H1 (cell line): ENCODE measurements at regions not wholly inside any gene's neighbourhood (a gene's known extent, or its start where the extent isn't known, plus 50 kb on each side); places are given as distances from the start of the nearest gene placed in this dataset.

Source experiments
- CTCF ChIA-PET: fragments of 300-600 bp; sonication (Branson Sonifier 250); formaldehyde crosslinking; loops from one replicate; lab custom pipeline; 2021; ENCODE audit not compliant: partially characterized antibody; lab: Charles Lee
- POLR2A ChIA-PET: fragments of 300-600 bp; sonication (Branson Sonifier 250); formaldehyde crosslinking; loops from one replicate; lab custom pipeline; 2021; ENCODE audit warnings: inconsistent platforms; ENCODE audit not compliant: partially characterized antibody; lab: Charles Lee
- DNase-seq, 2 experiments: peaks; one replicate each; pipeline versions ENCODE4 v3.0.0 to v3.0.0-alpha.2; 2010 to 2022; ENCODE audit warnings: low spot score in 2 of 2, low read depth in 1 of 2, mixed read lengths in 1 of 2
- FAIRE-seq: peaks from 2 replicates; lab custom pipeline; 2011; peaks lifted over from hg19 to GRCh38; lab: Jason Lieb, UNC
- H2AFZ ChIP-seq: 2 replicates; pipeline ENCODE4 v1.8.1; 2012; ENCODE audit warnings: low read length, inconsistent platforms
- H2AK5ac ChIP-seq: 2 replicates; pipeline ENCODE4 v1.6.1; 2013; ENCODE audit warnings: low read depth, low read length
- H2BK120ac ChIP-seq: replicated peaks from 2 replicates; pipeline ENCODE3; 2013; ENCODE audit warnings: low read depth, low read length, inconsistent platforms
- H2BK12ac ChIP-seq: 2 replicates; pipeline ENCODE4 v1.6.1; 2013; ENCODE audit warnings: low read depth, low read length
- H2BK15ac ChIP-seq: 2 replicates; pipeline ENCODE4 v1.6.1; 2013; ENCODE audit warnings: low read length
- H2BK20ac ChIP-seq: 2 replicates; pipeline ENCODE4 v1.6.1; 2013; ENCODE audit warnings: low read length
- H2BK5ac ChIP-seq: 2 replicates; pipeline ENCODE4 v1.6.1; 2013; ENCODE audit warnings: low read depth, low read length
- H3K14ac ChIP-seq: 2 replicates; pipeline ENCODE4 v1.6.1; 2013; ENCODE audit warnings: inconsistent platforms; ENCODE audit not compliant: insufficient read length
- H3K18ac ChIP-seq: 2 replicates; pipeline ENCODE4 v1.6.1; 2013; ENCODE audit warnings: low read length; ENCODE audit errors: extremely low read depth
- H3K23ac ChIP-seq: 2 replicates; pipeline ENCODE4 v1.6.1; 2013; ENCODE audit warnings: inconsistent platforms; ENCODE audit not compliant: insufficient read length
- H3K23me2 ChIP-seq: 2 replicates; pipeline ENCODE4 v1.6.1; 2013; ENCODE audit warnings: low read depth, low read length
- H3K27ac ChIP-seq: 2 replicates; pipeline ENCODE4 v1.6.1; 2011; ENCODE audit warnings: low read depth, low read length, inconsistent platforms
- H3K27me3 ChIP-seq, 4 experiments: replicated peaks in 1 of 4; 1 replicate in 1 of 4; 2 replicates in 3 of 4; pipeline versions ENCODE4 v1.6.1 to v1.8.1; 2011 to 2013; ENCODE audit warnings: low read length in 3 of 4, mild to moderate bottlenecking in 3 of 4, inconsistent platforms in 2 of 4, mixed read lengths in 2 of 4, moderate library complexity in 1 of 4; ENCODE audit not compliant: control insufficient read depth in 3 of 4, insufficient read depth in 3 of 4; ENCODE audit errors: extremely low read depth in 1 of 4
- H3K36me3 ChIP-seq, 4 experiments: 2 replicates each; pipeline versions ENCODE4 v1.6.1 to v1.8.1; 2011 to 2013; ENCODE audit warnings: mild to moderate bottlenecking in 4 of 4, low read length in 3 of 4, moderate library complexity in 2 of 4, control low read depth in 1 of 4, inconsistent platforms in 1 of 4; ENCODE audit not compliant: insufficient read depth in 4 of 4, control insufficient read depth in 2 of 4
- H3K4ac ChIP-seq: replicated peaks from 2 replicates; pipeline ENCODE3; 2013; ENCODE audit warnings: low read length, low read depth, mixed read lengths, inconsistent platforms; ENCODE audit not compliant: insufficient read length
- H3K4me1 ChIP-seq, 4 experiments: replicated peaks in 1 of 4; 1 replicate in 1 of 4; 2 replicates in 3 of 4; pipeline versions ENCODE4 v1.6.1 to v1.8.1; 2011 to 2013; ENCODE audit warnings: low read length in 3 of 4, inconsistent platforms in 2 of 4, mixed read lengths in 1 of 4; ENCODE audit not compliant: insufficient read depth in 4 of 4, control insufficient read depth in 3 of 4
- H3K4me2 ChIP-seq, 2 experiments: 2 replicates each; pipeline versions ENCODE4 v1.6.1 to v1.8.1; 2011 to 2013; ENCODE audit warnings: low read depth in 2 of 2, low read length in 2 of 2, control low read depth in 1 of 2, inconsistent platforms in 1 of 2, mild to moderate bottlenecking in 1 of 2; ENCODE audit not compliant: insufficient read depth in 1 of 2
- H3K4me3 ChIP-seq, 4 experiments: fragments of 200-600, 300-600 bp in 1 of 4; sonication (generic), shearing (Covaris generic), sonication (Bioruptor Twin) in 1 of 4; 2 replicates each; pipeline versions ENCODE4 v1.5.1 to v1.8.1; 2011 to 2016; ENCODE audit warnings: low read length in 4 of 4, low read depth in 3 of 4, control low read depth in 2 of 4, inconsistent platforms in 2 of 4, mild to moderate bottlenecking in 2 of 4, mixed read lengths in 1 of 4, moderate library complexity in 1 of 4; ENCODE audit not compliant: insufficient read depth in 2 of 4; ENCODE audit errors: extremely low read depth in 1 of 4
- H3K56ac ChIP-seq: replicated peaks from 2 replicates; pipeline ENCODE3; 2013; ENCODE audit warnings: low read depth, mild to moderate bottlenecking, mixed read lengths, low read length, inconsistent platforms; ENCODE audit not compliant: insufficient read length
- H3K79me1 ChIP-seq: 2 replicates; pipeline ENCODE4 v1.6.1; 2013; ENCODE audit warnings: low read depth, low read length, control low read depth
- H3K79me2 ChIP-seq, 2 experiments: 2 replicates each; pipeline versions ENCODE4 v1.6.1 to v1.8.1; 2012 to 2013; ENCODE audit warnings: low read length in 2 of 2, mild to moderate bottlenecking in 2 of 2, inconsistent platforms in 1 of 2; ENCODE audit not compliant: insufficient read depth in 2 of 2, control insufficient read depth in 1 of 2
- H3K9ac ChIP-seq, 4 experiments: replicated peaks in 1 of 4; 1 replicate in 1 of 4; 2 replicates in 3 of 4; pipeline versions ENCODE4 v1.6.1 to v1.8.1; 2011 to 2013; ENCODE audit warnings: low read depth in 3 of 4, low read length in 3 of 4, control low read depth in 2 of 4, mild to moderate bottlenecking in 2 of 4, moderate library complexity in 2 of 4, inconsistent platforms in 1 of 4; ENCODE audit errors: extremely low read depth in 1 of 4
- H3K9me3 ChIP-seq, 2 experiments: 2 replicates each; pipeline versions ENCODE4 v1.6.1 to v1.8.1; 2012 to 2013; ENCODE audit warnings: mild to moderate bottlenecking in 2 of 2, moderate library complexity in 2 of 2, control low read depth in 1 of 2, inconsistent platforms in 1 of 2, low read depth in 1 of 2, low read length in 1 of 2, mixed read lengths in 1 of 2; ENCODE audit not compliant: insufficient read depth in 2 of 2
- H4K20me1 ChIP-seq, 2 experiments: replicated peaks in 1 of 2; 2 replicates each; pipeline versions ENCODE3 to v1.8.1; 2011 to 2013; ENCODE audit warnings: inconsistent platforms in 2 of 2, low read length in 2 of 2, mild to moderate bottlenecking in 1 of 2; ENCODE audit not compliant: insufficient read depth in 2 of 2, control insufficient read depth in 1 of 2
- H4K5ac ChIP-seq: 2 replicates; pipeline ENCODE4 v1.6.1; 2013; ENCODE audit warnings: low read length, low read depth, mixed read lengths, inconsistent platforms; ENCODE audit not compliant: insufficient read length
- H4K8ac ChIP-seq: 2 replicates; pipeline ENCODE4 v1.8.0; 2013; ENCODE audit warnings: mild to moderate bottlenecking, moderate library complexity, low read length, inconsistent platforms; ENCODE audit not compliant: insufficient read depth; ENCODE audit errors: extremely low read depth
- H4K91ac ChIP-seq: replicated peaks from 2 replicates; pipeline ENCODE3; 2013; ENCODE audit warnings: low read length, mixed read lengths, inconsistent platforms; ENCODE audit not compliant: insufficient read length
- ASH2L ChIP-seq: fragments of 200-600, 300-600 bp; sonication (generic); IDR thresholded peaks from one replicate; pipeline ENCODE4 v1.7.1; 2017; ENCODE audit warnings: low read length
- BRCA1 ChIP-seq: IDR thresholded peaks from 2 replicates; pipeline ENCODE4 v1.6.1; 2012; ENCODE audit warnings: low read depth, low read length, improper control_type of control experiment
- CBX8 ChIP-seq: fragments of 300-800, 300-1000 bp; sonication (generic); IDR thresholded peaks from 2 replicates; pipeline ENCODE4 v1.7.1; 2016; ENCODE audit warnings: low read depth, low read length, borderline replicate concordance
- CTBP2 ChIP-seq: IDR thresholded peaks from 2 replicates; pipeline ENCODE4 v1.7.0; 2011; ENCODE audit warnings: borderline replicate concordance, mild to moderate bottlenecking, moderate library complexity, mixed read lengths, low read length; ENCODE audit not compliant: insufficient read depth, insufficient read length
- KDM1A ChIP-seq: fragments of 200-600, 300-600 bp; sonication (generic); IDR thresholded peaks from 2 replicates; pipeline ENCODE4 v1.7.1; 2016; ENCODE audit warnings: mild to moderate bottlenecking, low read length, borderline replicate concordance
- POU5F1 ChIP-seq: IDR thresholded peaks from 2 replicates; pipeline ENCODE4 v1.6.1; 2011; ENCODE audit warnings: low read depth, mild to moderate bottlenecking, low read length, moderate library complexity
- RAD21 ChIP-seq, 2 experiments: IDR thresholded peaks in 1 of 2; conservative IDR thresholded peaks in 1 of 2; 2 replicates each; pipeline ENCODE4 v1.6.1; 2011; ENCODE audit warnings: low read depth in 2 of 2, low read length in 2 of 2, improper control_type of control experiment in 1 of 2, inconsistent platforms in 1 of 2, mild to moderate bottlenecking in 1 of 2, moderate library complexity in 1 of 2
- RFX5 ChIP-seq: IDR thresholded peaks from 2 replicates; pipeline ENCODE4 v1.6.1; 2011; ENCODE audit warnings: low read depth, low read length, improper control_type of control experiment, borderline replicate concordance
- RXRA ChIP-seq: IDR thresholded peaks from 2 replicates; pipeline ENCODE4 v1.6.1; 2011; ENCODE audit warnings: low read depth, mild to moderate bottlenecking, low read length, moderate library complexity; ENCODE audit not compliant: insufficient read depth
- SIN3A ChIP-seq, 2 experiments: IDR thresholded peaks in 1 of 2; conservative IDR thresholded peaks in 1 of 2; 2 replicates each; pipeline ENCODE4 v1.6.1; 2011 to 2012; ENCODE audit warnings: low read length in 2 of 2, improper control_type of control experiment in 1 of 2, low read depth in 1 of 2, mild to moderate bottlenecking in 1 of 2
- SP1 ChIP-seq: IDR thresholded peaks from 2 replicates; pipeline ENCODE4 v1.6.1; 2011; ENCODE audit warnings: low read depth, low read length
- SUZ12 ChIP-seq: fragments of 200-600 bp; sonication (generic); IDR thresholded peaks from 2 replicates; pipeline ENCODE4 v1.6.1; 2012; ENCODE audit warnings: mild to moderate bottlenecking, inconsistent platforms, low read length, moderate library complexity, mixed read lengths
- TAF1 ChIP-seq: IDR thresholded peaks from 2 replicates; pipeline ENCODE4 v1.6.1; 2011; ENCODE audit warnings: mild to moderate bottlenecking, low read depth, low read length
- TAF7 ChIP-seq: optimal IDR thresholded peaks from 2 replicates; pipeline ENCODE3; 2011; ENCODE audit warnings: low read depth, mild to moderate bottlenecking, inconsistent platforms, low read length, moderate library complexity, borderline replicate concordance
- WGBS, 2 experiments: shearing (Covaris generic) in 1 of 2; methylation state at CpG; one replicate each; pipeline versions ENCODE4 v1.1.6 to v1.1.7; 2013 to 2015; ENCODE audit warnings: low lambda C conversion rate in 2 of 2, mixed read lengths in 2 of 2, inconsistent platforms in 1 of 2, low coverage in 1 of 2, missing lambda C conversion rate in 1 of 2; ENCODE audit not compliant: insufficient replicate concordance in 2 of 2, insufficient coverage in 1 of 2, insufficient read length in 1 of 2; ENCODE audit errors: extremely low coverage in 1 of 2, missing lambda C conversion rate in 1 of 2; 5-methylcytosine and 5-hydroxymethylcytosine counted together

GRCh38 chr18:45444040-45444439 lies 171.2 kb upstream of the SLC14A2 start:
- Histone ChIP-seq H3K56ac (no peak overlapping the region), H4K5ac (no peak overlapping the region), H3K4ac (no peak overlapping the region), H2BK20ac (no peak overlapping the region), H2BK120ac (no peak overlapping the region), H3K36me3 (no peaks in the 10 kb centered on the region), H3K9ac (no peak overlapping the region), H2AFZ (no peak overlapping the region), H3K23ac (no peak overlapping the region), H4K91ac (no peak overlapping the region), H3K4me3 (no peak overlapping the region), H3K4me1 (no peaks in the 10 kb centered on the region), H3K4me2 (no peak overlapping the region), H2BK15ac (no peak overlapping the region), H4K8ac (no peak overlapping the region), H3K79me1 (no peaks in the 10 kb centered on the region), H2BK12ac (no peak overlapping the region), H3K79me2 (no peaks in the 10 kb centered on the region), H3K27me3 (no peaks in the 10 kb centered on the region), H2BK5ac (no peak overlapping the region), H2AK5ac (no peak overlapping the region), H4K20me1 (no peaks in the 10 kb centered on the region), H3K27ac (no peak overlapping the region), H3K18ac (no peak overlapping the region), H3K23me2 (no peaks in the 10 kb centered on the region), H3K9me3 (no peaks in the 10 kb centered on the region), H3K14ac (no peak overlapping the region)
- CTCF ChIA-PET, result no interaction called here
- WGBS, 2 experiments, result 100% methylated on average over 1 of the region's 1 CpG; no CpG with 5 or more reads in 1 of the 2 experiments
- DNase-seq (no peak), FAIRE-seq (no peak)
- POLR2A ChIA-PET, result no interaction called here
- TF ChIP-seq SUZ12 (no peak), RXRA (no peak), CTBP2 (no peak), POU5F1 (no peak), ASH2L (no peak), TAF1 (no peak), SIN3A (conservative IDR thresholded peaks at IDR 0.05 in 1 of 2, IDR thresholded peaks at IDR 0.05 in 1 of 2; ENCODE audit: low read depth in 1 of 2, low read length in 2 of 2) (no peak), KDM1A (no peak), CBX8 (no peak), SP1 (no peak), BRCA1 (no peak), TAF7 (no peak), RAD21 (IDR thresholded peaks at IDR 0.05 in 1 of 2, conservative IDR thresholded peaks at IDR 0.05 in 1 of 2; ENCODE audit: low read depth in 2 of 2, low read length in 2 of 2) (no peak), RFX5 (no peak)
